Endothelial cell of umbilical vein (primary cell): ENCODE measurements at regions not wholly inside any gene's neighbourhood (a gene's known extent, or its start where the extent isn't known, plus 50 kb on each side); places are given as distances from the start of the nearest gene placed in this dataset.

Source experiments
- BruUV-seq: library from RNA; stranded (reverse); fragments of 400-500 nt; replicated peaks from 2 replicates; lab custom pipeline; 2021; lab: Mats Ljungman, UMichigan
- CTCF ChIA-PET: fragments of 300-600, 350-600 bp; sonication (Branson Sonifier 250); formaldehyde crosslinking; loops from one replicate; lab custom pipeline; 2021; ENCODE audit warnings: antibody characterized with exemption, inconsistent platforms; lab: Charles Lee
- POLR2A ChIA-PET: fragments of 300-600, 350-600 bp; sonication (Branson Sonifier 250); formaldehyde crosslinking; loops from one replicate; lab custom pipeline; 2021; ENCODE audit warnings: antibody characterized with exemption, inconsistent platforms; lab: Charles Lee
- DNase-seq: peaks from one replicate; pipeline ENCODE4 v3.0.0-alpha.2; 2011; ENCODE audit warnings: low read depth, low spot score
- FAIRE-seq: peaks from 2 replicates; lab custom pipeline; 2011; peaks lifted over from hg19 to GRCh38; lab: Jason Lieb, UNC
- H2AFZ ChIP-seq: 2 replicates; pipeline ENCODE4 v1.6.0; 2012; ENCODE audit warnings: low read depth, low read length, control low read depth, inconsistent platforms
- H3K27ac ChIP-seq: 2 replicates; pipeline ENCODE4 v1.5.1; 2011; ENCODE audit warnings: low read depth, mild to moderate bottlenecking, control low read depth, low read length, moderate library complexity; ENCODE audit not compliant: insufficient read depth
- H3K27me3 ChIP-seq, 2 experiments: 2 replicates each; pipeline versions ENCODE4 v1.6.0 to v1.6.1; 2011; ENCODE audit warnings: low read length in 2 of 2, mixed read lengths in 1 of 2; ENCODE audit not compliant: control insufficient read depth in 2 of 2, insufficient read depth in 2 of 2
- H3K36me3 ChIP-seq, 2 experiments: 2 replicates in 1 of 2; 3 replicates in 1 of 2; pipeline ENCODE4 v1.5.1; 2011; ENCODE audit warnings: low read length in 2 of 2, mild to moderate bottlenecking in 1 of 2, moderate library complexity in 1 of 2; ENCODE audit not compliant: control insufficient read depth in 2 of 2, insufficient read depth in 2 of 2; ENCODE audit errors: extremely low read depth in 1 of 2
- H3K4me1 ChIP-seq: 3 replicates; pipeline ENCODE4 v1.5.1; 2011; ENCODE audit warnings: mild to moderate bottlenecking, low read length; ENCODE audit not compliant: control insufficient read depth, insufficient read depth; ENCODE audit errors: extremely low read depth
- H3K4me2 ChIP-seq: 2 replicates; pipeline ENCODE4 v1.6.1; 2011; ENCODE audit warnings: low read length, control low read depth, mixed read lengths; ENCODE audit not compliant: insufficient read depth
- H3K4me3 ChIP-seq, 3 experiments: fragments of 200-600 bp in 1 of 3; sonication (generic), shearing (Covaris generic) in 1 of 3; replicated peaks in 1 of 3; 2 replicates each; pipeline ENCODE4 v1.5.1; 2011 to 2016; ENCODE audit warnings: control low read depth in 3 of 3, low read length in 3 of 3, mild to moderate bottlenecking in 2 of 3, inconsistent platforms in 1 of 3, low read depth in 1 of 3, moderate library complexity in 1 of 3; ENCODE audit not compliant: insufficient read depth in 1 of 3
- H3K79me2 ChIP-seq: 2 replicates; pipeline ENCODE4 v1.6.0; 2012; ENCODE audit warnings: low read length, inconsistent platforms; ENCODE audit not compliant: control insufficient read depth, insufficient read depth
- H3K9ac ChIP-seq: replicated peaks from 2 replicates; pipeline ENCODE3; 2011; ENCODE audit warnings: low read length, control low read depth; ENCODE audit not compliant: insufficient read depth; ENCODE audit errors: extremely low read depth
- H3K9me1 ChIP-seq: replicated peaks from 3 replicates; pipeline ENCODE4 v1.6.0; 2011; ENCODE audit warnings: mild to moderate bottlenecking, low read length; ENCODE audit not compliant: control insufficient read depth, insufficient read depth; ENCODE audit errors: extremely low read depth
- H3K9me3 ChIP-seq: replicated peaks from 2 replicates; pipeline ENCODE4 v1.5.1; 2012; ENCODE audit warnings: low read length, inconsistent platforms; ENCODE audit not compliant: control insufficient read depth, insufficient read depth
- H4K20me1 ChIP-seq: replicated peaks from 2 replicates; pipeline ENCODE3; 2011; ENCODE audit warnings: mild to moderate bottlenecking, low read length; ENCODE audit not compliant: control insufficient read depth, insufficient read depth; ENCODE audit errors: extremely low read depth
- EZH2 ChIP-seq: IDR thresholded peaks from 2 replicates; pipeline ENCODE4 v1.6.1; 2012; ENCODE audit warnings: borderline replicate concordance, low read depth, mild to moderate bottlenecking, moderate library complexity, low read length, inconsistent platforms; ENCODE audit not compliant: severe bottlenecking
- FOS ChIP-seq: IDR thresholded peaks from 2 replicates; pipeline ENCODE4 v1.6.1; 2011; ENCODE audit warnings: mild to moderate bottlenecking, low read length, moderate library complexity, borderline replicate concordance; ENCODE audit not compliant: insufficient read depth
- GATA2 ChIP-seq: IDR thresholded peaks from 2 replicates; pipeline ENCODE4 v1.7.0; 2011; ENCODE audit warnings: low read depth, mild to moderate bottlenecking, moderate library complexity, mixed read lengths, low read length; ENCODE audit not compliant: insufficient read length, insufficient read depth
- JUN ChIP-seq: IDR thresholded peaks from 2 replicates; pipeline ENCODE4 v1.6.1; 2011; ENCODE audit warnings: borderline replicate concordance, low read depth; ENCODE audit not compliant: insufficient read length, insufficient read depth
- MYC ChIP-seq: IDR thresholded peaks from one replicate; pipeline ENCODE4 v1.6.1; 2011; ENCODE audit warnings: mild to moderate bottlenecking, low read depth, low read length
- POLR2A ChIP-seq: IDR thresholded peaks from 2 replicates; pipeline ENCODE4 v1.6.1; 2012; ENCODE audit warnings: low read depth, mild to moderate bottlenecking, control low read depth, low read length
- POLR2AphosphoS5 ChIP-seq: IDR thresholded peaks from 2 replicates; pipeline ENCODE4 v1.6.1; 2012; ENCODE audit warnings: low read depth, mild to moderate bottlenecking, control low read depth, low read length, moderate library complexity; ENCODE audit not compliant: insufficient read depth
- dilution Hi-C: fragments of 300-500 bp; cut with MboI; formaldehyde crosslinking; loops from one replicate; pipeline ENCODE4 v1.15.0; 2019; ENCODE audit warnings: low sequenced_read_pairs; ENCODE audit not compliant: extremely low pct_ligation_motif_present
- intact Hi-C: fragments of 100-400 bp; cut with micrococcal nuclease; formaldehyde crosslinking; loops from one replicate; pipeline ENCODE4 v1.10.0; 2022
- TF ChIP-seq, protein P1 (sequence below): IDR thresholded peaks from 2 replicates; pipeline ENCODE4 v1.6.1; 2011; ENCODE audit not compliant: insufficient read depth, insufficient read length
- TF ChIP-seq, protein P2 (sequence below), 2 donors: IDR thresholded peaks; 1 replicate in 1 of 2; 2 replicates in 1 of 2; pipeline ENCODE4 v1.5.1; 2011; ENCODE audit warnings: low read length in 2 of 2, mild to moderate bottlenecking in 2 of 2, moderate library complexity in 2 of 2, control low read depth in 1 of 2, inconsistent platforms in 1 of 2, low read depth in 1 of 2; ENCODE audit not compliant: insufficient read depth in 1 of 2; ENCODE audit errors: extremely low read depth in 1 of 2

DNA sequence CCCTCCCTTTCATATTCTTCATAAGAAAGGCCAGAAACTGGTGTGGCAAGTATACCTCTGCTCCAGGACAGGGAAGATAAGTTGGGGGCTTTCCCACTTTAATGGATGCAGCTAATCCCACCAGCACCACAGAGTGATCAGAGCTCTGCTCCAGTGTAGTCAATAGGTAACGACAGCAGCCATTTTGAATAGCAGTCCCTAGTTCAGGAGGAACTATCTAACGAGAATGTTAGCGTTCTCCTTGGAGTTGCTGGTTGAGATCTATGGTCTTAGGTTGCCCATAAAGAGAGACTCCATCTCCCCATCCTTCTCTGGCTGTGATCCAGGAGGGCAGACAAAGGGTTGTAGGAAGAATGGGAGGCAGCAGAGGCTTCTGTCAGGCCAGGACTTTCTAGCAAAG, 64.0 kb upstream of the CCDC90B start:
- Histone ChIP-seq H3K4me2 (no peak overlapping the region), H3K4me3 (no peak overlapping the region), H3K27ac (no peak overlapping the region), H3K27me3 (no peaks in the 10 kb centered on the region), H4K20me1 (no peaks in the 10 kb centered on the region), H3K4me1 (no peaks in the 10 kb centered on the region), H3K9ac (no peak overlapping the region), H3K9me1 (no peaks in the 10 kb centered on the region), H2AFZ (no peak overlapping the region), H3K36me3 (no peaks in the 10 kb centered on the region), H3K9me3 (no peaks in the 10 kb centered on the region), H3K79me2 (no peaks in the 10 kb centered on the region)
- DNase-seq = no peak
- CTCF ChIA-PET = interaction anchor here (1.5 kb wide), 1 partner anchor 9 kb away, joined by 4 read pairs; no protein-coding TSS in a partner anchor
- POLR2A ChIA-PET = no interaction called here
- TF ChIP-seq FOS (no peak), GATA2 (no peak), JUN (no peak), MYC (no peak), EZH2 (no peak), POLR2A (no peak), POLR2AphosphoS5 (no peak)
- TF ChIP-seq, protein P1, sequence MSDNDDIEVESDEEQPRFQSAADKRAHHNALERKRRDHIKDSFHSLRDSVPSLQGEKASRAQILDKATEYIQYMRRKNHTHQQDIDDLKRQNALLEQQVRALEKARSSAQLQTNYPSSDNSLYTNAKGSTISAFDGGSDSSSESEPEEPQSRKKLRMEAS = no peak
- TF ChIP-seq, protein P2, sequence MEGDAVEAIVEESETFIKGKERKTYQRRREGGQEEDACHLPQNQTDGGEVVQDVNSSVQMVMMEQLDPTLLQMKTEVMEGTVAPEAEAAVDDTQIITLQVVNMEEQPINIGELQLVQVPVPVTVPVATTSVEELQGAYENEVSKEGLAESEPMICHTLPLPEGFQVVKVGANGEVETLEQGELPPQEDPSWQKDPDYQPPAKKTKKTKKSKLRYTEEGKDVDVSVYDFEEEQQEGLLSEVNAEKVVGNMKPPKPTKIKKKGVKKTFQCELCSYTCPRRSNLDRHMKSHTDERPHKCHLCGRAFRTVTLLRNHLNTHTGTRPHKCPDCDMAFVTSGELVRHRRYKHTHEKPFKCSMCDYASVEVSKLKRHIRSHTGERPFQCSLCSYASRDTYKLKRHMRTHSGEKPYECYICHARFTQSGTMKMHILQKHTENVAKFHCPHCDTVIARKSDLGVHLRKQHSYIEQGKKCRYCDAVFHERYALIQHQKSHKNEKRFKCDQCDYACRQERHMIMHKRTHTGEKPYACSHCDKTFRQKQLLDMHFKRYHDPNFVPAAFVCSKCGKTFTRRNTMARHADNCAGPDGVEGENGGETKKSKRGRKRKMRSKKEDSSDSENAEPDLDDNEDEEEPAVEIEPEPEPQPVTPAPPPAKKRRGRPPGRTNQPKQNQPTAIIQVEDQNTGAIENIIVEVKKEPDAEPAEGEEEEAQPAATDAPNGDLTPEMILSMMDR (IDR thresholded peaks at IDR 0.05; ENCODE audit: extremely low read depth in 1 of 2, insufficient read depth in 1 of 2, low read depth in 1 of 2, low read length in 2 of 2) = no peak
- intact Hi-C loops = no loop called here
- BruUV-seq = no TSS peak
- no peak for FAIRE-seq
- dilution Hi-C loops = no loop called here
